Middle frontal gyrus (tissue), 1 donor: ENCODE measurements at regions not wholly inside any gene's neighbourhood (a gene's known extent, or its start where the extent isn't known, plus 50 kb on each side); places are given as distances from the start of the nearest gene placed in this dataset.
"Not testable (repeated sequence)": the region's sequence is repeated elsewhere in the genome, so short reads cannot be mapped to it uniquely, and the experiment has no call there.

Experiments used
- DNase-seq: peaks from one replicate; pipeline ENCODE4 v3.0.0-alpha.2; 2015; ENCODE audit warnings: low spot score; ENCODE audit errors: extremely low spot score

DNA sequence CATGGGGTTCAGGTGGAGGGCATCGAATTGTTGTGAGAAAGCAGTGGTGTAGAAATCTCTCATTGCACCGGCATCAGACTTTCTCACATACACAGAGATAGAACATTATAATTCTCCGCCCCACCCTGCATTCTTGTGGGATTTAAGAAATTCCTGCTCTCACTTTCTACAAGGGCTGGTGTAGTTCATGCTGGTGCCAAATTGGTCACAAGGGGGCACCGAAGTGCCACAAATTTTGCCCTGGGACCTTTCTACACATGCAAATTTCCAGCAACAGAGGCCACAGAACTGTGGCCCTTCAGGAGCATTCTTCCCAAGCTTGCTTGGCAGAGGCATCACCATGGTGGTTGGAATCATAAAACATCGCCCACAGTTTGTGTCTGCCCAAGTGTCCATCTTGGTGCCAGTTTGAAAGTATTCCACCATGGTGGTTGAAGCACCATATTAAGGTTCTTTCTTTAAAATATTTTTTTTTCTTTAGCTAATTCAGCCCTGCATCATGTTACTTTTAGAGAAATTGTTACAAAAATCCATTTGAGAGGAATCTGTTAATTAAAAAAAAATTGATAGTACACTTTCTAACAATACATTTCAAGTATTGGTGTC lies 521.2 kb upstream of the FANCL start:
- no peak for DNase-seq

DNA sequence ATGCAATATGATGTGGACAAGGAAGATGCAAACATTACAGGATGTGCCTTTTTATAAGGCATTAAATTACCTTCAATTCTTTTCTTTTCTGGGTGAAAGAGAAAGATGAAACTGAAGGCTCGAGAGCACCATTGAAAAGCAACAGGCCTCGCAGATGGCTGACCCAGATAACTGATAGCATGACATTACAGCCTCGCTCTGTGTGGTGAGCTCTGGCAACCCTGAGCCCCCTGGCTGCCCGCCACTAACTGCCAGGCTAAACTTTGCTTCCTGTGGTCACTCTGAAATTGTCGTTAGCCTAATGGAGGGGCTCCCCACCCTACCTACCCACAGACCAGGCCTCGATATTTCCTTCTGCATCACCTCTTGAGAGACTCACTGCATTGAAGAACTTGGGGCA lies 516.8 kb upstream of the FANCL start:
- DNase-seq = no peak

DNA sequence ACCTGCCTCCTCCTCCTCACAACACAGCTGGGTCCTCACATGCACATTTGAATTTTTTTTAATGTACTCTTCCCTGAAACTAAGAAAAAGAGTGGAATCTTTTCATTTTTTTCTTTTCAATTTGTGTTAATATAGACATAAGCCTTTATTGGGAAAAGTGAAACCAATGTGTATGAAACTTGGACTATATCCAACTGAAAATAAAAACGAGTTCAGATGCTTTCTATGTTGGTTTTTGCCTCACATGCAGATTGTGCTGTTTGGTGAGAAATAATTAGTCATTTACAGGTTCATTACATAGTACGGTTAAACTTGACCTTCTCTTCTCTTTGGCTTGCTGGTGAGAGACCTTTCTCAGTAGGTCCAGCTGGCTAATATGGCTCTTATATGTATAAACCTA lies 515.2 kb upstream of the FANCL start:
- no peak for DNase-seq

DNA sequence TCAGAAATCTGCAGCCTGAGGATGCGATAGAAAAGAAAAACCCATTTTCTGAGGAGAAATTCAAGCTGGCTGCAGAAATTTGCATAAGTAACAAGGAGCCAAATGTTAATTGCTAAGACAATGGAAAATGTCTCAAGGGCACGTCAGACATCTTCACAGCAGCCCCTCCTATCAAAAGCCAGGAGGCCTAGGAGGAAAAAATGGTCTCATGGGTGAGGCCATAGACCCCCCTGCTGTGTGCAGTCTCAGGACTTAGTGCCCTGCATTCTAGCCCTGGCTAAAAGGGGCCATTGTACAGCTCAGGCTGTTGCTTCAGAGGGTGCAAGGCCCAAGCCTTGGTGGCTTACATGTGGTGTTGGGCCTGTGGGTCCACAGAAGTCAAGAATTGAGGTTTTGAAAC lies 511.4 kb upstream of the FANCL start:
- not testable (repeated sequence) for DNase-seq

DNA sequence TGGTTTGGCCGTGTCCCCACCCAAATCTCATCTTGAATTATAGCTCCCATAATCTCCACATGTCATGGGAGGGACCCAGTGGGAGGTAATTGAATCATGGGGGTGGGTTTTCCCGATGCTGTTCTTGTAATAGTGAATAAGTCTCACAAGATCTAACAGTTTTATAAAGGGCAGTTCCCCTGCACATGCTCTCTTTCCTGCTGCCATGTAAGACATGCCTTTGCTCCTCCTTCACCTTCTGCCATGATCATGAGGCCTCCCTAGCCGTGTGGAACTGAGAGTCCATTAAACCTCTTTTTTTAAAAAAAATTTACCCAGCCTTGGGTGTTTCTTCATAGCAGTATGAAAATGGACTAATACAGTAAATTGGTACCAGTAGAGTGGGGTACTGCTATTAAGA lies 510.6 kb upstream of the FANCL start:
- DNase-seq = not testable (repeated sequence)

DNA sequence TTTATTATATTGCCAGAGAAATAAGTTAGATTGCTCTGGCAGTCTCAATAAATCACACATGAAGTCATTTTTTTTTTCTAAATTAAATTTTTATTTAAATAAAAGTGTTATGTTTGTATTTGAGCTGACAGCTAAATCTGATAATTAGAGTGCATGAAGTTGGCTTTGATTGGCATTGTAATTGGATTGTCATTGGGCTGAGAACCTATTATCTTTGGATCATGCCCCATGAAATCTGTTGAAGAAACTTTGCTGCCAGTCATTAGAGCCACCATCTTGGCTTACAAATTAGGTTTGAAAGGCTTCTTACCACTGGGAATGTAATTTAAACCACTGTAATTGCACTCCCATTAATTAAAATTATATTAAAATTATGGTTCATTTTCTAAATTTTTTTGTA lies 507.9 kb upstream of the FANCL start:
- no peak for DNase-seq

DNA sequence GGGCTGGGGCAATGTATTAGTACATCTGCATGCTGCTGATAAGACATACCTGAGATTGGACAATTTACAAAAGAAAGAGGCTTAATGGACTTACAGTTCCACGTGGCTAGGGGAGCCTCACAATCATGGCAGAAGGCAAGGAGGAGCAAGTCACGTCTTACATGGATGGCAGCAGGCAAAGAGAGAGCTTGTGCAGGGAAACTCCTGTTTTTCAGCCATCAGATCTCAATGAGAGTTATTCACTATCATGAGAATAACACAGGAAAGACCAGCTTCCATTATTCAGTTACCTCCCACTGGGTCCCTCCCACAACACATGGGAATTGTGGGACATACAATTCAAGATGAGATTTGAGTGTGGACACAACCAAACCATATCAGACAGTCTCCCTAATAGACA lies 504.2 kb upstream of the FANCL start:
- DNase-seq = not testable (repeated sequence)

DNA sequence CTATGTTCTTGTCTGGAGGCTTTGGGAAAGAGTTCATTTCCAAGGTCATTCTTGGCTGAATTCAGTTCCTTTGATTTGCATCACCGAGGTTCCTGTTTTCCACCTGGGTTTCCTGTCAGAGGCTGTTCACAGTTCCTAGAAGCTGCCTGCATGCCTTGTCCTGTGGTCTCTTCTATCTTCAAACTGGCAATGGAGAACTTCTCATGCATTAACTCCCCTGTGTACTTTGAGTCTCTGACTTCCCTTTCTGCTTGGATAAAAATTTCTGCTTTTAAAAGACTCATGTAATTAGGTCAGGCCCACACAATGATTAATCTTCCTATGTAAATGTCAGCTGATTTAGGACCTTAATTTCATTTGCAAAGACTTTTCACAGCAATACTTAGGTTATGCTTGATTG lies 499.3 kb upstream of the FANCL start:
- no peak for DNase-seq

DNA sequence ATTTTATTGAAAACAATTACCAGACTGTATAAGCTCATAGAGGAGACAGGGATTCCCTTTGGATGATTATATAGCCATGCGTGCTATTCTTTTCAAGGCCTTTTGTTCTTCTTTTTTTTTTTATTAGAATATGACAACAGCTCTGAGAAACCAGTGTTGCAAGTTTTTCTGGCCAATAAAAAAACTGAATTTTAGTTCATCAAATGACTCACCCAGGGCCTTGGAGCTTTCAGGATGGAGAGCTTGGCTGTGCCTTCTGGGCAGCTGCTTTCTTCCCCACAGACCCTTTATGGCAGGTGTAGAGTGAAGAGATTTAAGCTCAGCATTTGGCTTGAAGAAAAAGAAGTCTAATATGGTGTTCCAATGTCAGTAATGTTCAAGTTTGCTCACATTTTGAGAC lies 497.9 kb upstream of the FANCL start:
- DNase-seq = no peak

DNA sequence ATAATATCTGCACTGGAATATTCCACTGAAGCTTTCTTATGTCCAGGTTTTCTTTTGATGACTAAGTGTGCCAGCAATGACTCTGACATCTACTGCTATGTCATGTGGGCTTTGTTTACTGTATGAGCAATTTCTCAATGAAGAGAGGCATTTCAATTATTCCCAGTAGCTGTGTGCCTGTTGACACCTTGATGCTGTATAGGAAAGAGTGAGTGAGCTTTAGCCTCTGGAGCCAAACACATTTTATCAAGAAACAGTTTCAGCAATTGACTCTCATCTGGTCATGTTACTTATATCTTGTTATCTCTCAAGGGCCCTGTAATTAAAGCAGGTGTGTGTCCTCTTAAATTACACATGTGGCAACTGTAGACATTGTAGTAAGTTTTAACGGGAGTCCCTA lies 493.2 kb upstream of the FANCL start:
- no peak for DNase-seq

DNA sequence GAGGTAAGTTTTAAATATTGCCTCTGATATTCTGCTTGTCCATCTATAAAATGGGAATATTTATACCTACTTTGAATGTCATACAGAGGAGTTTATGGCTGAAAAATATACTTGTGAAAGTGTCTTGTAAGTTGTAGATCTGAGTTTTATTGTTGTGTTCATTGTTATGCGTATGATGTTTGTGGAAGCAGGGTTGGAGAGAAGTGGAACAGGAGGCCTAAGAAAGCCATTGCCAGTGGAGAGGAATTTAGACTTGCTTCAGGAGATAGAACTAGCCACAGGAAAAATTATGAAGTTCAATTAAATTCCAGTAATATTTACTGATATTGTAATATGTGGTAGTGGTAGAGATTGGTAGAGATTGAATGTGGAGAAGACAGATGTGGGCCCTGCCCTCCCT lies 491.9 kb upstream of the FANCL start:
- no peak for DNase-seq

DNA sequence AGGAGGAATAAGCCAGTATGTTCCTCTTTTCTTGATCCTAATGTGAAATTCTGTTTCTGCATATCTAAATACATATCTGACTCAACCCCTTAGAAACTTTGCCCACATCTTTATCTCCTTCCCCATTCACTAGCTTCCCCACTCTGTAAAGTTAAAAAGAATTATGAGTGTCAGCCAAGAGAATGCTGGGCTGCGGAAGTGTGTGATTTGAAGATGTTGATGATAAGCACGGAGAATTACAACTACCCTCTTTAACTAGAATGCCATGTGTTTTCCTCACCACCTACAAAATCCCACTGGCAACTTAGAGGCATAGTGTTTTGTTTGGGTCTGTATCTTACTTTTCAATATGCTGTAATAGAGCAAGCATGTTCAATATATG lies 490.4 kb upstream of the FANCL start:
- no peak for DNase-seq

DNA sequence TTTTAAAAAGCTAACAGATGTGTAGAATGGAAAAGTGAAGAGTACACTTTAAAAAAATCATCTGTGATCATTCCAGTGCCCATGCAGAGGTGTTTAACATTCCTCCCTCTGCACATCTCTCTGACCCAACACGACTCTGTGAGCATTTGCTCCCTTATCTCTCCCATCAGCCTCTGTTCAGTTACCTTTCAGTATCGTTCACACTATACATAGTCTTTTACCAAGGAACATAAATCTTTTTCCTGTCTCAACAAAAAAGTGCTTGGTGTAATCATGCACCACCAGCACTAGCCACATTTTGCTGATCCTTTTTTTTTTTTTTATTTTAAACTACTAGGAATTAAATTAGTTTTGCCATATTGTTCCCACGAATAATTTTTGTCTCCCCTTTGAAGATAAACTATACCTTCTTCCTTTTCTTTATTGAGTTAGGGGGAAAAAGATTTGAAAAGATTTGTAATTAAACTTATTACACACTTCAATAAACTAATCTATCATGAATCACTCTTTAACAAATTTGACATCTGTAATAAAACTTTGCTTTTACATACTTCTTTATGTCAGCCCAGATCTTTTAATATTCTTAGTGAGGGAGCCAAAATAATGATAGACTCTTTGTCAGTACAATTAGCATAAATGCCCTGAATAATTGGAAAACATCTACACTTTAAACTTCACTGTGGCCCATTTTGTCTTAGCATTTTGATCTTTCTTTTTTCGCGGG lies 489.8 kb upstream of the FANCL start:
- no peak for DNase-seq

DNA sequence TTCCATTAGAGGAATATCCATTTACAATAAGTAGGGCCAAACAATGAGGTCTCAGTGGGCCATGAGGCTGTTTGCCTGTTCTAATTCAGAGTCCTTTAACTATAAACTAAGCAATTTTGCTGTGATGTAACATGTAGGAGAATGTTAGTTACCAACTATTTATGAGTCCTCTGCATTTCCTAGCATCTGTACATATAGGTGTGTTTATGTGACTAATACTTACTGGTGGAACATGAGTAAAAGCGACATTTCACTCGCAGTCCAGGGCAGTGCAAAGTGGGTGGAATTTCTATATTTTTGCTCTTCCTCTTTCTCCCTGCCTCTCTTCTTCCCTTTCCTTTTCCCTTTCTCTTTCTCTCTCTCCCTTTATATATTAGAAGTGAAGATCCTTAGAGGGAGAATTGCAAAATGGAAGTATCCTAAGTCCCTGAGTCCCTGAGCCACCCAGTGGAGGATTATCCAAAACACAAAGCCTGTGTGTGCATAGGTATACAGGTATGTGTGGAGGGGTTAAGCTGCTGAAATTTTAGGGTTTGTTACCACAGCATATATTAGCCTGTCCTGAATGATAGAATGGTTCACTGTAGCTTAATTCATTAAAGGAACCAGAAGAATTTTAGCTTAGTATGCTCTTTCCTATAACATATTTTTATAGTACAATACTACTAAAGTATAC lies 487.0 kb upstream of the FANCL start:
- no peak for DNase-seq

DNA sequence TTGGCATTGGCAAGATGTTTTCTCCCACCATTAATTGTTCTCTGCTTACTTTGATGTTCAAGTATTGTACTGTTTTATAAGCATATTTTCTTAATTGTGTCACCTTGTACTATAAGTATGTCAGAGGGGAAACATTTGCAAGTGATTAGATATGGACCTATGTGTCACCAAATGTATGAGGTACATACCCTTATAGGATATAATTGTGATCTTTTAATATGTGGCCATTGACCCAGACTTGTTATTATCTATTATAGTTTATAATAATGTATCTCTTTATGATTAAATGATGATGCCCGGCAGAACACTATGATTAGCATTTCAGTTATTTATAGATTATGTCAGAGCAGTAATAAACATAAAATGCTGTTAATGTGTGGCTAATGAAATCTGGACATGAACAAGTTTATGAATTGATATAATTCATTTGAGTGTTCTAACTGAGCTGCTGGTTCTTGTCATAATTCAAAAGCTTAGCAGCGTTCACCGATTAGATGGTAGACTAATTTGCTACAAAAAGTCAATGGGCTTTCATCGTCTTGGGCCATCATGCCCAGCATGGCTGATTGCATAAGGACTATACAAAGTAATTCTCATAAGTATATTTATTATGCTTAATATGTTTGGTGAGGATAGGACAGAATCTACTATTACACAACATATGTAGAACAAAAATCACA lies 480.9 kb upstream of the FANCL start:
- DNase-seq = no peak

DNA sequence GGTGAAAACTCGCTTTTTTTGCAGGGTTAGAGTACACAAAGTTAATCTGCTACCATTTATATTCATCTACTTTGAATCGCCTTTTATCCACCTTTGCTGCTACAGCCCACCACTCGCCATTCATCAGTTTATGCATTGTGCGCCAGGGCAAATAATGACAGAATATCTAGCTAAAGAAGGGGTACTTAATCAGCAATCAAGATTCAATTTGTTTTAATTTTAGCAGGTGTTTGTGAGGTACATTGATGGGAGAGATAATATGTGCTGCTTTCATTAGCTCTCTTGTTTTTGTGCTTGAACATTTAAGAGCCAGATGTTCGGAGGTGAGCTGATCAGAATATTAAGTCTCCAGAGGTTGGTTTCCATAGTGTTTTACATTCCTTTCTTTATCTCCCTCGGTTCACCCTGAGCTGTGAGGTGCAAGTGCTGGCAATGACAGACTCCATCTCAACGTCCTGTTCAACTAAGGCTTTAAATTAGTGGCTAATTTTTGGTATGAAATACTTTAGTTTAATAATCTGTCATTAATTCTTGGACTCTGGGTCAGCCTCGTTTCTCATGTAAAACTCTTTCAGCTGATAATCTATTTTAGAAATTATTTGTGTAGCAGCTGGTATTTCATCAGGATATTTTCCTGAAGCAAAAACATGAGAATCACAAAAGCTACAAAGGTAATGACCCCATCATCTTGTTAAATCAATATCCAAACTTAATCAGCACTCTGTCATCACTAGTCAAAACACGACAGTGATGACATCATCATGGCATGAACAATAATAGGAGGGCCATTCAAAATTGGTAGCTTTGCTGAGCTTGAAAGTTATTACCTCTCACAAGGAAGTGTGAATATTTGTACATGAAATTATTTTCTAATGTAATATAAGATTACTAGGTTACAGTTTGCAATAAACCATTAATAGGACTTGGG lies 479.9 kb upstream of the FANCL start:
- DNase-seq = no peak

DNA sequence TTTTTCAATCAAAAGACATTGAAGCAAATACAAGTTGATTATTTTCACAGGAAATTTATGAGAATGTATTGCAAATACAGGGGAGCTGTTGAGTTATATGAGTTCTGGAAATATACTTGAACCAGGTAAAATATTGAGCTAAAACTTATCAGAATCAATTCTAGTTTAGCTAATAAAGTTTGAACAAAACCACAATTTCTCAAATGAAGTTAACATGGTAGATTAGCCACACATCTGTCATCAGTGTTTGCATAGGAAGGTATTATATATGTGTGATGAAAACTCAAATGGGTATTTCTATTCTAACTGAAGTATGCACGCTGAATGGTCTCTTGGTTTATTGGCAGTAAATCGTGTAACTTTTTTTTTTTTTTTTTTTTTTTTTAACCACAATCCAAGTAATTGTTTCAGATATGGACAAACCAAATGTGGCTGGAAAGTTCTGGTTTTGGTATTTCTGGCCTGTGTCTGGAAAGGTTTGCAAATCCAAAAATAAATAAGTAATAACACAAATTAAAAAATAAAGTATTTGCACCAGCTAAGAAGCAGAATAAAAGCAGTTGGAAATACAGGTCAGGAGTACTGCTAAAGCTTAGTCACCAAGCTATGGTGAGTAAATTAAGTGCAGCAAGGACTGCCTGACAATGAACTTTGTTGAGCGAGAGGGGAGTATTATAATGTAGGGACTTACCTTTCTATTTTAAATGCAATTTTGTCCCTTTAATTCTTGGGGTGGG lies 479.1 kb upstream of the FANCL start:
- DNase-seq = no peak

DNA sequence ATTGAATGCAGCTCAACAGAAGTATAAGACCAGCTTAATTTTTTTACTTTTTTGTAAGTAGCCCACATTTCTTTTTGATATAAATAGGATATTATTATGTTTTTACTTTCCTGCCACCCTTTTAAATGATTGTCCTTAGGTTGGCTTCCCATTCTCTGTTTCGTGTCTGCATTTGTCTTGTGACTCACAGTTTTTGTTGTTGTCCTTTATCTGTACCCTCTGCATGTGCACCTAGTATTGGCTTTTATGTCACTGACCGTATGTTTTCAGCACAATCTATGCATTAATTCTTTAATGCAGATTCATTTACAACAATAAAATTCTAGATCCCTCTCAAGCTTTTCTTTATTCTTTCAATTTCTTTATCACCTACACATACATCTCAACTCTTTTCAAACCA lies 474.2 kb upstream of the FANCL start:
- no peak for DNase-seq

DNA sequence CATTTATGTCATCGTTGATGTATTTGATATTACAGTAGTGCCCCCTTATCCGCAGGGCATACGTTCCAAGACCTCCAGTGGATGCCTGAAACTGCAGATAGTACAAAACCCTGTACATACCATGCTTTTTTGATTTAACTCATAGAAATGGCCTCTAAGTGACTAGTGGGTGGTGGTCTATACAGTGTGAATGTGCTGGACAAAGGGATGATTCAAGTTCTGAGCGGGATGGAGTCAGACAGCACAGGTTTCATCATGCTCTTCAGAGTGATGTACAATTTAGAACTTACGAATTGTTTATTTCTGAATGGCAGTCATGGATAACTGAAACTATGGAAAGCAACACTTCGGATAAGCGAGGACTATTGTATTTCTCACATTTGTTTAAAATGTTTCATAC lies 473.1 kb upstream of the FANCL start:
- no peak for DNase-seq

DNA sequence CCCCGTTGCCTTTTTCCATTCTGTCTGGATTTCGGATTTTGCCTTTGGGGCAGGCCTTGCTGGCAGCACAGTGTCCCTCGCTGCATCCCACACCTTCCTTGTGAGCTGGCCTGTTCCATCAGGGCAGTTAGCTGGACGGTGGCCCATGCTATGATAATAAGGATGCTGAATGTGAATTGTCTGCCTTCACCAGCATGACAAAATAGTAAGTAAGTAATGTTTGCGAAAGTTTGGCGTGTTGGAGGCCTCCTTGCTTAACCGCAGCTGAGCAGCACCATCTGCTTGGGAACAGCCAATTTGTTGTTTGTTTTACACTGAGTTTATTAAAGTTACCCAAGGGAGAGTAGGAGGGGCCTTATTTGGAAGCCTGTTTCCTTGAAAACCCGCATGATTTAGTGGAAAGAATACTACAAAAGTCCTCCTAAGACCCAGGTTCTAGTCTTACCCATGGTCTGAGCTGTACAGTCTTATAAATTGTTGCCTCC lies 469.7 kb upstream of the FANCL start:
- DNase-seq = no peak
